IMR-90 (cell line): ENCODE measurements at regions not wholly inside any gene's neighbourhood (a gene's known extent, or its start where the extent isn't known, plus 50 kb on each side); places are given as distances from the start of the nearest gene placed in this dataset.
"Not testable (repeated sequence)": the region's sequence is repeated elsewhere in the genome, so short reads cannot be mapped to it uniquely, and the experiment has no call there.

Experiments used
- ATAC-seq: fragments of 200-7000 bp; cut with Tn5 transposase; 2 replicates; pipeline ENCODE4 v1.9.1; 2020; ENCODE audit warnings: low read depth, mild to moderate bottlenecking, moderate library complexity
- BruUV-seq: library from RNA; stranded (reverse); fragments of 400-500 nt; replicated peaks from 2 replicates; lab custom pipeline; 2021; lab: Mats Ljungman, UMichigan
- CTCF ChIA-PET: fragments of 300-600 bp; formaldehyde crosslinking; extraction: SDS; loops from one replicate; lab custom pipeline; 2021; ENCODE audit warnings: antibody characterized with exemption; lab: Yijun Ruan, JAX
- POLR2A ChIA-PET: fragments of 300-600 bp; sonication (Branson Sonifier 250); formaldehyde crosslinking; loops from one replicate; lab custom pipeline; 2022; ENCODE audit warnings: antibody characterized with exemption; ENCODE audit not compliant: unreplicated experiment; lab: Charles Lee
- DNase-seq: peaks from one replicate; pipeline ENCODE4 v3.0.0; 2013
- H2AFZ ChIP-seq: replicated peaks from 2 replicates; pipeline ENCODE3; 2013; ENCODE audit warnings: low read length, mild to moderate bottlenecking; ENCODE audit not compliant: poor library complexity
- H2AK5ac ChIP-seq: 2 replicates; pipeline ENCODE4 v1.6.1; 2013; ENCODE audit warnings: low read depth, low read length, inconsistent platforms
- H2AK9ac ChIP-seq: replicated peaks from 2 replicates; pipeline ENCODE3; 2013; ENCODE audit warnings: mild to moderate bottlenecking, low read depth, low read length, moderate library complexity; ENCODE audit not compliant: poor library complexity
- H2BK120ac ChIP-seq: 2 replicates; pipeline ENCODE4 v1.6.1; 2013; ENCODE audit warnings: low read depth, low read length, inconsistent platforms
- H2BK15ac ChIP-seq: 3 replicates; pipeline ENCODE4 v1.6.1; 2013; ENCODE audit warnings: low read depth, low read length, inconsistent platforms
- H2BK20ac ChIP-seq: 2 replicates; pipeline ENCODE4 v1.6.1; 2013; ENCODE audit warnings: low read depth, mild to moderate bottlenecking, inconsistent platforms, low read length, moderate library complexity
- H2BK5ac ChIP-seq: 2 replicates; pipeline ENCODE4 v1.6.1; 2013; ENCODE audit warnings: mild to moderate bottlenecking, low read depth, low read length, inconsistent platforms; ENCODE audit not compliant: poor library complexity, severe bottlenecking
- H3K14ac ChIP-seq: replicated peaks from 2 replicates; pipeline ENCODE4 v1.6.1; 2013; ENCODE audit warnings: low read depth, low read length, inconsistent platforms
- H3K18ac ChIP-seq: 2 replicates; pipeline ENCODE4 v1.6.1; 2013; ENCODE audit warnings: low read depth, low read length, control low read depth
- H3K23ac ChIP-seq: 2 replicates; pipeline ENCODE4 v1.6.1; 2013; ENCODE audit warnings: low read depth, low read length, inconsistent platforms
- H3K27ac ChIP-seq: 2 replicates; pipeline ENCODE4 v1.5.1; 2013; ENCODE audit warnings: mild to moderate bottlenecking, control low read depth, low read length; ENCODE audit not compliant: insufficient read depth
- H3K27me3 ChIP-seq: 2 replicates; pipeline ENCODE4 v1.6.1; 2013; ENCODE audit warnings: low read length; ENCODE audit not compliant: control insufficient read depth, insufficient read depth
- H3K36me3 ChIP-seq: 2 replicates; pipeline ENCODE4 v1.6.1; 2013; ENCODE audit warnings: low read length, mixed read lengths; ENCODE audit not compliant: control insufficient read depth, insufficient read depth
- H3K4ac ChIP-seq: 2 replicates; pipeline ENCODE4 v1.6.1; 2013; ENCODE audit warnings: low read depth, low read length, inconsistent platforms
- H3K4me1 ChIP-seq: 2 replicates; pipeline ENCODE4 v1.6.1; 2013; ENCODE audit warnings: low read length, mixed read lengths; ENCODE audit not compliant: control insufficient read depth, insufficient read depth
- H3K4me2 ChIP-seq: 2 replicates; pipeline ENCODE4 v1.6.1; 2013; ENCODE audit warnings: low read depth, mild to moderate bottlenecking, control low read depth, low read length, moderate library complexity
- H3K4me3 ChIP-seq: 2 replicates; pipeline ENCODE4 v1.5.1; 2013; ENCODE audit warnings: low read depth, mild to moderate bottlenecking, control low read depth, low read length, moderate library complexity; ENCODE audit not compliant: insufficient read depth
- H3K56ac ChIP-seq: 2 replicates; pipeline ENCODE4 v1.6.1; 2013; ENCODE audit warnings: low read length, inconsistent platforms; ENCODE audit not compliant: insufficient read depth; ENCODE audit errors: extremely low read depth
- H3K79me1 ChIP-seq, 2 experiments: 2 replicates each; pipeline ENCODE4 v1.6.1; 2013; ENCODE audit warnings: low read length in 2 of 2, inconsistent platforms in 1 of 2, low read depth in 1 of 2
- H3K9ac ChIP-seq: 2 replicates; pipeline ENCODE4 v1.6.1; 2013; ENCODE audit warnings: low read depth, low read length, control low read depth
- H3K9me1 ChIP-seq: 2 replicates; pipeline ENCODE4 v1.6.1; 2013; ENCODE audit warnings: low read length, inconsistent platforms; ENCODE audit not compliant: insufficient read depth
- H3K9me3 ChIP-seq: 2 replicates; pipeline ENCODE4 v1.6.1; 2013; ENCODE audit warnings: low read length; ENCODE audit not compliant: control insufficient read depth, insufficient read depth
- H4K20me1 ChIP-seq: 2 replicates; pipeline ENCODE4 v1.6.1; 2013; ENCODE audit warnings: low read length, inconsistent platforms; ENCODE audit not compliant: insufficient read depth
- H4K5ac ChIP-seq: 2 replicates; pipeline ENCODE4 v1.6.1; 2013; ENCODE audit warnings: mild to moderate bottlenecking, low read depth, low read length, control low read depth
- H4K8ac ChIP-seq, 2 experiments: 2 replicates each; pipeline ENCODE4 v1.6.1; 2013; ENCODE audit warnings: low read depth in 2 of 2, low read length in 2 of 2, control low read depth in 1 of 2, inconsistent platforms in 1 of 2
- H4K91ac ChIP-seq: 2 replicates; pipeline ENCODE4 v1.6.1; 2013; ENCODE audit warnings: low read depth, low read length, inconsistent platforms; ENCODE audit not compliant: insufficient read depth
- WGBS, 2 experiments: methylation state at CpG; one replicate each; pipeline versions ENCODE4 v1.1.5 to v1.1.7; 2013; ENCODE audit warnings: missing lambda C conversion rate in 2 of 2; ENCODE audit not compliant: insufficient read length in 1 of 2; ENCODE audit errors: extremely low coverage in 2 of 2; 5-methylcytosine and 5-hydroxymethylcytosine counted together
- dilution Hi-C: fragments of 300-500 bp; cut with HindIII; formaldehyde crosslinking; loops from one replicate; pipeline ENCODE4 v1.14.3; 2018; ENCODE audit warnings: low sequenced_read_pairs; ENCODE audit not compliant: unreplicated experiment
- in situ Hi-C: fragments of 300-500 bp; cut with MboI; formaldehyde crosslinking; loops from 3 replicates; pipeline ENCODE4 v1.14.3; 2019; ENCODE audit warnings: low sequenced_read_pairs, inconsistent platforms, mixed read lengths
- intact Hi-C: fragments of 100-400 bp; cut with micrococcal nuclease; formaldehyde crosslinking; loops from 2 replicates; pipeline ENCODE4 v1.10.0; 2022

GRCh38 chr17:15850687-15851086 is 94.2 kb upstream of the ADORA2B start:
- dilution Hi-C loops, H3K79me1 ChIP-seq: not testable (repeated sequence)

DNA sequence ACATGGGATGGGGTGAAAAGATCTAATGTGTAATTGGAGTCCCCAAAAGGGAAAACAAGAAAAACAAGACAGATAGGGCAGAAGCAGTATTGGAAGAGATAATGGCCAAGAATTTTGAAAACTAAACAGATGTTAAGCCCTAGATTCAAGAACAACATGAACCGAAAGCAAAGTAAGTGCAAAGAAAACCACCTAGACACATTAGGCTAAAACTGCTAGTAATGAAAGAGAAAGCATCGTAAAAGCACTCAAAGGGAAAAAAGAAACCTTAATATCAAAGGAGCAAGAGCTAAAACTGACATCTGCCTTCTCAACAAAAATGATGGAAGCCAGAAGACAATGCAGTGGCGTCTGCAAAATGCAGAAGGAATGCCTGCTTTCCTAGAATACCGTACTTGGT is 92.1 kb upstream of the ADORA2B start:
- H3K9ac ChIP-seq, intact Hi-C loops, H3K27ac ChIP-seq, ATAC-seq, H3K9me3 ChIP-seq, H2BK15ac ChIP-seq, dilution Hi-C loops, H2AFZ ChIP-seq, in situ Hi-C loops, H4K8ac ChIP-seq, H4K91ac ChIP-seq, H4K20me1 ChIP-seq, H2AK9ac ChIP-seq, H3K79me1 ChIP-seq, H2BK5ac ChIP-seq, H2BK20ac ChIP-seq, H2AK5ac ChIP-seq, DNase-seq, H3K23ac ChIP-seq, H3K9me1 ChIP-seq, H3K18ac ChIP-seq, H3K36me3 ChIP-seq, POLR2A ChIA-PET, H2BK120ac ChIP-seq, H3K4me3 ChIP-seq, H3K27me3 ChIP-seq, H3K56ac ChIP-seq, H3K14ac ChIP-seq, H3K4me2 ChIP-seq, H3K4me1 ChIP-seq, H4K5ac ChIP-seq, BruUV-seq, H3K4ac ChIP-seq, CTCF ChIA-PET: not testable (repeated sequence)
- no CpG with 5 or more reads among the region's 4 CpGs for WGBS, 2 experiments

More at GRCh38 chr17:15850687-15851086, 94.2 kb upstream of the ADORA2B start:
- H3K14ac ChIP-seq, H2BK120ac ChIP-seq, H4K20me1 ChIP-seq, H4K8ac ChIP-seq, H2BK20ac ChIP-seq, H2AK9ac ChIP-seq, intact Hi-C loops, H3K56ac ChIP-seq, H3K9ac ChIP-seq, H3K9me3 ChIP-seq, H4K5ac ChIP-seq, BruUV-seq, H2AK5ac ChIP-seq, H2BK15ac ChIP-seq, H3K36me3 ChIP-seq, POLR2A ChIA-PET, H3K4me1 ChIP-seq, H3K23ac ChIP-seq, H3K18ac ChIP-seq, H4K91ac ChIP-seq, H3K27me3 ChIP-seq, H2BK5ac ChIP-seq, H2AFZ ChIP-seq, H3K4me3 ChIP-seq, H3K9me1 ChIP-seq, H3K27ac ChIP-seq, in situ Hi-C loops, CTCF ChIA-PET, H3K4ac ChIP-seq: not testable (repeated sequence)
- ATAC-seq (peak; percentile 50), DNase-seq (peak; percentile 78)
- H3K4me2 ChIP-seq: peak overlapping the region; percentile 20; the same call in 1 of the 2 replicates
- no CpG with 5 or more reads among the region's 3 CpGs for WGBS, 2 experiments
